Glutamatergic neuron (in vitro differentiated cells): ENCODE measurements at regions not wholly inside any gene's neighbourhood (a gene's known extent, or its start where the extent isn't known, plus 50 kb on each side); places are given as distances from the start of the nearest gene placed in this dataset.

ENCODE experiments used
- DNase-seq: peaks from one replicate; pipeline ENCODE4 v3.0.0; 2022
- H3K27ac Mint-ChIP-seq: one replicate; pipeline ENCODE4 v1.8.0; 2020; ENCODE audit warnings: mild to moderate bottlenecking, mixed read lengths, inconsistent platforms; ENCODE audit not compliant: unreplicated experiment
- H3K27me3 Mint-ChIP-seq: one replicate; pipeline ENCODE4 v1.8.0; 2020; ENCODE audit warnings: mild to moderate bottlenecking, moderate library complexity, mixed read lengths, inconsistent platforms; ENCODE audit not compliant: unreplicated experiment
- H3K36me3 Mint-ChIP-seq: one replicate; pipeline ENCODE4 v1.8.0; 2020; ENCODE audit warnings: mild to moderate bottlenecking, mixed read lengths, inconsistent platforms; ENCODE audit not compliant: unreplicated experiment
- H3K4me1 Mint-ChIP-seq: one replicate; pipeline ENCODE4 v1.8.0; 2020; ENCODE audit warnings: mild to moderate bottlenecking, low read depth, mixed read lengths, inconsistent platforms; ENCODE audit not compliant: unreplicated experiment
- H3K4me3 Mint-ChIP-seq: one replicate; pipeline ENCODE4 v1.8.0; 2020; ENCODE audit warnings: mild to moderate bottlenecking, mixed read lengths, inconsistent platforms; ENCODE audit not compliant: unreplicated experiment
- H3K9me3 Mint-ChIP-seq: one replicate; pipeline ENCODE4 v1.8.0; 2020; ENCODE audit warnings: mild to moderate bottlenecking, moderate library complexity, mixed read lengths, inconsistent platforms; ENCODE audit not compliant: unreplicated experiment
- TF ChIP-seq, protein P1 (sequence below): fragments of 200-600 bp; sonication (generic); IDR thresholded peaks from one replicate; pipeline ENCODE4 v1.5.0; 2021; ENCODE audit not compliant: partially characterized antibody, unreplicated experiment

DNA sequence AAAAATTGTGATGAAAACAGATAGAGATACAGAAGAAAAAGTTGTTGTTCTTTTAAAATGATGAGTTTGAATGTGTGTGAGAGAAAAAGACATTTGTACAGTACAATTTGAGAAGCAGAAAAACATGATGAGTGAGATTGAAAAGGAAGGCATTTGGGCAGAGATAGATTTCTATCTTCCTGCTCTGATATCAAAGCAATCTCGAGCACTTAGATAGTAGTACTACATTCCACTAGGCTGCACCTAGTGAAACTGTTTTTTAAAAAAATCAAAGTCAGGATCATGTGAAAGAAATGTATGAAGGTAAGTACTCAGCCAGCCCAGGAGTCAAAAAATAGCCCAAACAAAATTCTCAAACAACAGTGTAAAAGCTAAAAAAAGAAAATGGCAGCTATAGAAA lies 104.1 kb upstream of the UBE2E2 start:
- no peak overlapping the region for H3K4me3 Mint-ChIP-seq

DNA sequence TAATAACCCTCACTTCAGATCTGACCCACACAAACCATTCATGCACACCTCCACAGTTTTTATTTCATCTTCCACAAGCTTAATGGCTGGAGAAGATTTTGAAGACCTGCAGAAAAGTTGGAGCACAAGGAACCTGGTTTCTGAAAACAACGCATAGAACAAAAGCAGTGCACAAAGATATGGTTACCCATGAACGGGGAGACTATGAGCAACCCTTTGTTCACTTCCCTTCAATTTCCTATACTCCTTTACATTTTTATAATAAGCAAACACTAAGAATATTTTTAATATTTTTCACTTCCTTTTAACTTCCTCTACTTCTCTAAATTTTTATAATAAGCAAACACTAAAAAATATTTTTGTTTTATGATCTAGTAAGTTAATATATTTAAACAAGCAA lies 103.5 kb upstream of the UBE2E2 start:
- Mint-ChIP-seq H3K36me3 (no peaks in the 10 kb centered on the region), H3K9me3 (no peaks in the 10 kb centered on the region), H3K4me1 (no peaks in the 10 kb centered on the region), H3K27me3 (no peaks in the 10 kb centered on the region), H3K4me3 (no peak overlapping the region), H3K27ac (no peak overlapping the region)
- TF ChIP-seq, protein P1, sequence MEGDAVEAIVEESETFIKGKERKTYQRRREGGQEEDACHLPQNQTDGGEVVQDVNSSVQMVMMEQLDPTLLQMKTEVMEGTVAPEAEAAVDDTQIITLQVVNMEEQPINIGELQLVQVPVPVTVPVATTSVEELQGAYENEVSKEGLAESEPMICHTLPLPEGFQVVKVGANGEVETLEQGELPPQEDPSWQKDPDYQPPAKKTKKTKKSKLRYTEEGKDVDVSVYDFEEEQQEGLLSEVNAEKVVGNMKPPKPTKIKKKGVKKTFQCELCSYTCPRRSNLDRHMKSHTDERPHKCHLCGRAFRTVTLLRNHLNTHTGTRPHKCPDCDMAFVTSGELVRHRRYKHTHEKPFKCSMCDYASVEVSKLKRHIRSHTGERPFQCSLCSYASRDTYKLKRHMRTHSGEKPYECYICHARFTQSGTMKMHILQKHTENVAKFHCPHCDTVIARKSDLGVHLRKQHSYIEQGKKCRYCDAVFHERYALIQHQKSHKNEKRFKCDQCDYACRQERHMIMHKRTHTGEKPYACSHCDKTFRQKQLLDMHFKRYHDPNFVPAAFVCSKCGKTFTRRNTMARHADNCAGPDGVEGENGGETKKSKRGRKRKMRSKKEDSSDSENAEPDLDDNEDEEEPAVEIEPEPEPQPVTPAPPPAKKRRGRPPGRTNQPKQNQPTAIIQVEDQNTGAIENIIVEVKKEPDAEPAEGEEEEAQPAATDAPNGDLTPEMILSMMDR, result no peak
- DNase-seq, result no peak

More for the DNA sequence above, 104.1 kb upstream of the UBE2E2 start:
- TF ChIP-seq, protein P1, result no peak
- Mint-ChIP-seq H3K27me3 (no peaks in the 10 kb centered on the region), H3K4me1 (no peaks in the 10 kb centered on the region), H3K9me3 (no peaks in the 10 kb centered on the region), H3K27ac (no peak overlapping the region), H3K36me3 (no peaks in the 10 kb centered on the region)
- DNase-seq, result no peak

DNA sequence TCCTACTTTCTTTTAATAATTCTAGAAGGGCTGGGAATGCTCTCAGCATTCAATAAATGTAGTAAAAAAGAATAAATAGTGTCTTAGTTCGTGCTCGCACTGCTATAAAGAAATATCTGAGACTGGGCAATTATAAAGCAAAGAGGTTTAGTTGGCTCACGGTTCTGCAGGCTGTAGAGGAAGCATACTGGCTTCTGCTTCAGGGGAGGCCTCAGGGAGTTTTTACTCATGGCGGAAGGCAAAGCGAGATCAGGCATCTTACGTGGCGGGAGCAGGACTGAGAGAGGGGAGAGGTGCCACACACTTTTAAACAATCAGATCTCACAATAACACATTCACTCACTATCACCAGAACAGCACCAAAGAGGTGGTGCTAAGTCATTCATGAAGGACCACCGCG lies 103.0 kb upstream of the UBE2E2 start:
- Mint-ChIP-seq H3K9me3 (no peaks in the 10 kb centered on the region), H3K27me3 (no peaks in the 10 kb centered on the region), H3K36me3 (no peaks in the 10 kb centered on the region), H3K4me1 (no peaks in the 10 kb centered on the region), H3K4me3 (no peak overlapping the region), H3K27ac (no peak overlapping the region)
- DNase-seq, result no peak
- TF ChIP-seq, protein P1, result no peak

DNA sequence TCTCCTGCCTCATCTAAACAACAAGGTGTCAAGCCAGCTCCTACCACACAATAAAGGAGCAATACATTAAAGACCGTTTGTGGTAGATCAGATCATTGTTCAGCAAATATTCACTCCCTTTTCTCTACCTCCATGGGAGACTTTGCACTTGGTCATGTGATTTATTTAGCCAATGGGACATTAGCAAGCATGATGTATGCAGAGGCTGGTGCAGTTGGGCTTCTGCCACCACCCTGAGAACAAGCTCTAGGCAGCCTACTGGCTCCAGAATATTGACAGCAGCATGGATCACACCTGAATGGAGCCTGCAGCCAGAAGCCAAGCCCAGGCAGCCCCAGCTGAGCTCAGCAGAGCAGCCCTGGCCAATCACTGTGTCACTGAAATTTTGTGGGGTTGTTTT lies 99.4 kb upstream of the UBE2E2 start:
- H3K4me3 Mint-ChIP-seq, result no peak overlapping the region
- H3K27me3 Mint-ChIP-seq, result peaks cover 2% of the 10 kb centered on the region
- H3K4me1 Mint-ChIP-seq, result no peaks in the 10 kb centered on the region
- H3K27ac Mint-ChIP-seq, result no peak overlapping the region
- H3K36me3 Mint-ChIP-seq, result no peaks in the 10 kb centered on the region
- no peaks in the 10 kb centered on the region for H3K9me3 Mint-ChIP-seq
- DNase-seq, result no peak
- TF ChIP-seq, protein P1, result no peak

DNA sequence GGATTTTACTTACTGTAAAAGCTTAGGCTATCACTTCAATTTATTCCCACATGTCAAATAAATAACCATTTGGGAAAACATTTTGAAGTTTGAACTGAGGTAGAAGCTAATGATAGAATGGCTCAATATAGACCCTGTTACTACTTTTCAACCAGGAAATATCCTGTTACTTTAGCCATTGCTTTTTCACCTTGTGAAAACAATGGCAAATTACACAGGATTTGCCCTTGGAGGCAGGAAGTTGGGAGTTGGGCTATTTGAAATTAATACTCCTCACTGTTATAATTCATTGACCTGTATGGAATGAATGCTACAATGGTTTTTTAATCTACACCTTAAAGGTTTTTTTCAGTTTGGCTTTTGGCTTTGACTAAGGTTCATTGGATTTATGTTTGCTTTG lies 98.1 kb upstream of the UBE2E2 start:
- peaks cover 2% of the 10 kb centered on the region for H3K27me3 Mint-ChIP-seq
- TF ChIP-seq, protein P1, result no peak
- no peaks in the 10 kb centered on the region for H3K4me1 Mint-ChIP-seq

More for the DNA sequence above, 98.1 kb upstream of the UBE2E2 start:
- no peaks in the 10 kb centered on the region for H3K36me3 Mint-ChIP-seq
- DNase-seq, result no peak
- no peak overlapping the region for H3K27ac Mint-ChIP-seq
- no peak overlapping the region for H3K4me3 Mint-ChIP-seq
- no peaks in the 10 kb centered on the region for H3K9me3 Mint-ChIP-seq
